NCI-H1694 treated with DMSO at 0.1 percent for 48 hours (cell line): ENCODE measurements at regions not wholly inside any gene's neighbourhood (a gene's known extent, or its start where the extent isn't known, plus 50 kb on each side); places are given as distances from the start of the nearest gene placed in this dataset.
"Not testable (repeated sequence)": the region's sequence is repeated elsewhere in the genome, so short reads cannot be mapped to it uniquely, and the experiment has no call there.

ENCODE experiments used
- DNase-seq: peaks from one replicate; lab custom pipeline; 2025; lab: John Stamatoyannopoulos, UW

DNA sequence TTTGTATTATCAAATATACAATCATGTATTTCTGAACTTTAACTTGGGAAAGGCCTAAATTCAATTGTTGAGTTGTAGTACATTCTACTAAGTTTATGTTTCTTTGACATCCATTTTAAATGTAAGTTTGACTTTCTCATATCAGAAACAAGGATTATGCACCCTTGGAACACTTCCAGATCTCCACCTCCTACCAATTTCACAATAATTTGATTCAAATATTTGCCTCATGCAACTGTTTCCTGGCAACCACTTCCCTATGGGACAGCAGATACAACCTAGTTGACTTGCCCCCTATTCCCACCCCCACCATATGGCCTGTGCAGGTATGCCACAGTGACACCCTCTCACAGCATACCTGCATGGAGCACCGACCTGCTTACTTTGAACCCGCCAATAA, 506.4 kb upstream of the PABPC4L start:
- no peak for DNase-seq

DNA sequence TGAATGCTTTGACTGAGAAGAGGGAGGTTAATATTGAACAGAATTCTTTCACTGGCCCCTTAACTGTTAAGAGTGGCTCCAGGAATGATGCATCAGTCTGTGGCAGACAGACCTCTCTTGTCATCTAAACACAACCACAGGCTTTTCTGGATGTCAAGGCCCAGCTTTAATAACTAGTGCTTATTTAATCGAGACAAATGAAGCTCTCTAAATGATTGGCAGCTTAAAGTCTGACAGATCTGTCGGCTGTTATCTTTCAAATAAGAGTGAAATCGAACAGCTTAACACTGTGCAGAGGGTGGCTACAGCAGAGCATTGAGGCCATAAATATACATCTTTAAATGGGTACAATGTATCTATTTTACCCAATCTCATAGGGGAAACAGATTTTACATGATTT, 500.8 kb upstream of the PABPC4L start:
- no peak for DNase-seq

DNA sequence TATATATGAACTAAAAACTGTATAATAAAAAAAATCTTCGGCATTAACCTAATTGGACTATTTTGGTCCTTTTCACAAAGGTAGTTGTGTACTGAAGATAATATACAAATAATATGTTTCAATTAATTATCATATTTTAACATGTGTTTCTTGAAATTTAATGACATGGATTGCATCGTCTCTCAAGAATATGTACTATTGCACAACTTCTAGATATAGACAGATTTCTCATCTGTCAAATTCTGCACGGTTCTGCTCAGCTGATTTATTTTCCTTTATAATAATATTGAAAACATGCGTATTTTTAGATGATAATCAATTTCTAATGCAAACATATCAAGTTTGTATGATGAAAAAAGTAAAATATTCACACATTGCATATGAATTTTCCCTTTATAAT, 498.7 kb upstream of the PABPC4L start:
- no peak for DNase-seq

DNA sequence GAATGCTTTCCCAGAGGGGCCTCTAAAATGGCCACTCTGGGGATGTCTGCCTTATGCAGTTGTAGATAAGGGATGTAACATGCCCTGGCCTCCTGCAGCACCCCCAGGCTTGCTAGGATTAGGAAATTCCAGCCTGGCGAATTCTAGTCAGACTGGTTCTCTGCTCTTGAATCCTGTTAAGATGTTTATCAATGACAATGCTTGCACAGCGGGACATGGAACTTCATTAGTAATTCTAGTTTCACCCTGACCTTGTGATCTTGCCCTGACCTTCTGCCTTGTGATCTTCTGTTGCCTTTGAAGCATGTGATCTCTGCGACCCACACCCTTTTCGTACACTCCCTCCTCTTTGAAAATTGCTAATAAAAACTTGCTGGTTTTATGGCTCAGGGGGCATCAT, 497.2 kb upstream of the PABPC4L start:
- not testable (repeated sequence) for DNase-seq

DNA sequence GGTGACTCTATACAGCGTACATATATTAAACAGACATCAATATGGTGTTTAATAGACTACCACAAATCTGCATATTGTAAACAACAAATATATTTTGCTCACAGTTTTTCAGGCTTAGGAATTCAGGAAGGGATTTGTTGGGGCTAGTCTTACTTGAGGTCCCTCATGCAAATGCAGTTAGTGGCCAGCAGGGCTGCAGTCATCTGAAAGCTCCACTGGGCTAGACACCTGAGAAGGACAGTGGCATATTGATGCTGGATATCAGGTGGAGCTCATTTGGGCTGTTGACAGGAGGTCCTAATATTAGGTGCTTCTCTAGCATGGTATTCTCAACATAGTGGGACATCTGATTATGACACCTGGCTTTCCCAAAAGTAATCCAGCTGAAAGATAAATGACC, 493.8 kb upstream of the PABPC4L start:
- DNase-seq, result no peak

DNA sequence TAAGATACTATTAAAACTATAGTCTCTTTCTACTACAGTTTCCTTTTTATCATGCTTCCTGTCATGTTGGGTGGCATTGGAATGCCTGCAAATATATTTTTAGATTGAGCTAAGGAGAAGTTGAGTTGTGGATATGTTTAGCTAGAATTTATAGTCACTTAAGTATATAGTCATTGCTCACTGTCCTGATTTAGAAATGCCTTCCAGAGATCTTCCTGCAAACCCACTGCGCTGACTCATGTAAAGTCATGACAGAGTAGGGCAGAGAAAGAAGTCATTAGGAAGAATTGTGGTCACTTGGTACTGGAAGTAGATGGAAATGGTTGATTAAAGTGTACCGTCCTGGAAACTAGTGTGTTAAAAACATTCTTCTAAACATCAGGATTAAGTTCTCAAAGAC, 490.3 kb upstream of the PABPC4L start:
- no peak for DNase-seq

DNA sequence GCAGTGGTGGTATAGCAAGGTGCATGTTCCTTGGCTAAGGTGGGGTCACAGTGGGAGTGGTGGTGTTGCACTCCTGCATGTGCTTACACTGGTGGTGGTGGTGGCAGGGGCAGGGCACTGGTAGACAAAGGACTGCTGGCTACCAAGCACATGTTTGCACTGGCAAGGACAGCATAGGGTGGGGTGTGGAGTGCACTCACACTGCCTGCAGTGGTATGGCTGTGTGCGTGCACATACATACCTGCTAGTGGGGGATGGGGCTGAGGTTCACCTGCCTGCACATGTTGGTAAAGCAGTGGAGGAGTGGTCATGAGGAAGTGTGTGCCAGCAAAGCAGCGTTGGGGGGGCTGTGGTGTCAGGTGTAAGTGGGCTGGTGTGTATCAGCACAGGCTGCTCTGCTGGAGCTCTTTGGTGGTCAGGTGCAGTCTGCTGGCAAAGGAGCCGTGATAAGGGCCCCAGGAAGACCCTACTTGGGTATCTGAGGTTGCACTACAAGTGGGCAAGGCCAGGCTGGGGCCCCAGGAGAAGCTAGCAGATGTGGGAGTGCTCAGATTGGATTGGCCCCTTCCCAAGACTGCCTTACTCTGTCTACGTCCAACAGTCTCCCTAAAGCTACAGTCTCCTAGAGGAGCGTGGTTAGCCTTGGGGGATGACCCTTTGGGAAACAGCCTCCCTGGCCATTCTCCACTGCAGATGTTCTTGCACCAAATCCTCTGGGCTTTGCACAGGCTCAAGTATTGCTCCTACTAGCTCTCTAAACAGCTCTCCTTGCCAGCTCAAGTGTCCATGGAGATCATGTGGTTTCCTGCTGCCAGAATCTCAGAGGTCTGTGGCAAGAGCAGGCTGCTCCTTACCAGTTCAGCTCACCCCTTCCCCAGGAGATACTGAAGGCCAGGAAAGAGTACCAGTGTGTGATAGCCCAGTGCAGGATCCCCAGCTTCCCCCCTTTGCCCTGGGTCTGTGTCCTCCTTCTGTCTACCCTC, 486.3 kb upstream of the PABPC4L start:
- no peak for DNase-seq

DNA sequence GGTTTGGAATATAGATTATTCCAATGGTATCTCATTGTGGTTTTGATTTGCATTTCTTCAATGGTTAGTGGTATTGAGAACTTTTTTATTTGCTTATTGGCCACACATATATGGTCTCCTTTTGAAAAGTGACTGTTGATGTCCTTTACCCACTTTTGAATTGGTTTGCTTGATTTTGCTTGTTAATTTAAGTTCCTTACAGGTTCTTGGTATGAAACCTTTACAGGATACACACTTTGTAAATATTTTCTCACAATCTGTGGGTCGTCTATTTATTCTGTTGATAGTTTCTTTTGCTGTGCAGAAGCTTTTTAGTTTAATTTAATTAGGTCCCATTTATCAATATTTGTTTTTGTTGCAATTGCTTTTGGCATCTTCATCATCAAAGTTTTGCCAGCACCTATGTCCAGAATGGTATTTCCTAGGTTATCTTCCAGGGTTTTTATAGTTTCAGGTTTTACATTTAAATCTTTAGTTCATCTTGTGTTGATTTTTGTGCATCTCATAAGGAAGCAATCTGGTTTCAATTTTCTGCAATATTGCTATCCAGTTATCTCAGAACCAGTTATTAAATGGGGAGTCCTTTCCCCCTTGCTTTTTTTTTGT, 475.7 kb upstream of the PABPC4L start:
- DNase-seq, result no peak

DNA sequence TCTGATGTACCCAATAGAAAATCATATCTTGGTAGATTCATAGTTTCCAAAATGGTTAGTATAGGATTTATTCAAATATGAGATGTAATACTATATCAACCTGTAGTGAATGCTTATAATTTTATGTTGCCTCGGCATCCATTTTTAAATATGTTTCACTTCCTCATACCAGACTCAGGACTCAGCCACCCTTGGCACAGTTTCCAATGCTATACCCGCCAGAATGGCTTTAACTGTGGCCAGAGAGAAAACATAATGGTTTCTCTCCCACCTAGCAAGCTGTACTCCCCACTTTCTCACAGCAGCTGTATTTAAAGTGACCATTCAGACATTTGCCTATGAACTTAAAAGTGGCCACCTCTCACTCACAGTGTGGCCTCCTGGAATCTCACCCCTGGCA, 466.6 kb upstream of the PABPC4L start:
- no peak for DNase-seq

DNA sequence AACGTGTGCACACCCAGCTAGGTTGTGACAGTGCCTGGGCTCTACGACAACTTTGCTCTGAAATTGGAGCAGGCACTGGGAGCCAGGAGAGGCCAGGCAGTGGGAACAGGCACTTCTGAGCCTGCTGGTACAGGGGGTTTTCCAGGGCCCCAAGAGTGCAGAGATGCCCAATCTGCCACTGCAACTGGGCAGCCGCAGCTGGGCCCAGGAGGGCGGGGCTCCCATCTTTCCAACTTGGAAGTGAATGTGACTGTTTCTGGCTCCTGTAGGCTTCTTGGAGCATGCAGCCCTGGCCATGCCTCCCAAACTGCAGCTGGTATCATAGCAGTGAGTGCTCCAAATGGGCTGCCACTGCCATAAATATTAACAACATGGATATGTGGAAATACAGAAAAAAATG, 465.1 kb upstream of the PABPC4L start:
- DNase-seq, result no peak

DNA sequence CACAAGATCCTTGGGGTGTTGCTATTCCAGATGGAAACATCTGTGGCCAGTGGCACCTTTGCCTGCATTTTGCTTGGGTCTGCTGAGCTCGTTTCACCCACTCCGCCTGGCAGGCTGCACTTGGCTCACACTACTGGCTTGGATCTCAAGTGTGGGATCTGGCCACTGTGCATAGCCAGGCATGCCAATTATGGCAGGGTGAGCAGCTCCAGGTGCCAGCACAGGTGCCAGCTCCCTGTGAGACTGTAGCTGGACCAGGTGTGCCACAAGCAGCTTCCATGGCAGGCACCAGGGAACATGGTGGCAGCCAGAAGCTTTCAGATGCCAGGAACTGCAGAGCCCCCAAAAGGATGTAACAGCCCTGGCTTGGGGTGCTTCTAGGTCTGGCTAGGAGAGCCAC, 463.8 kb upstream of the PABPC4L start:
- no peak for DNase-seq

DNA sequence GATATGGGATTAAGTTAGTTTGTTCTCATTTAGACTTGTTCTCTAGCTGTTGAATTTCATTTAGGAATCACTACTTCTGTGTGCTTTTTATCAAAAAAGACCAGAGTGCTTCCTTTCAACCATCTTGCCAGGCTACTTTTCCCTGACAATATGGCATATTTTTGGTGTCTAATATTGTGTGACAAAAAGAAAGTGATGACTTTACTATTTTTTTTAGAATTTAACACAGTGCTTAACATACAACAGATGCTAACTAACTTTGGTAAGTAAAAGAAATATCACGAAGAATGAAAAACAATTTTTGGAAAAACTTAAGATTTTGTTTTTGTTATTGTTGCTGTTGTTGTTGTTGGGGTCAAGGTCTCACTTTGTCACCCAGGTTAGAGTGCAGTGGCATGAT, 462.2 kb upstream of the PABPC4L start:
- no peak for DNase-seq

DNA sequence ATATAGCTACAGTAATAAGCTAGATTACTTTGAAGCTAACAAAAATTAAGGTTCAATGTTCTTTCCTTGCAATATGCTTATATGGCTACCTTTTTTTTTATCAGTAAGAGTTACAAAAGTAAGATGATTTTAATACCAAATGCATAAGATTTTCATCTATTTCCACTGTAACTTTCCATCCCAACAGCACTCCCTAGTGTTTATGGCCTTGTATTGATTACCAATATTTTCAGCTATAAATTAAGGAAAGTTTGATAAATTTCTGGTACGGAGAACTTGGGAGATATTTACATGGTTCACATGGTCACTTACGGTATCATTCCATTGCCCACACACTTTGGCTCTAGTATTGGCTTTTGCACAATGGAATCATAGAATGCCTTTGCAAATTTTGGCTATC, 448.9 kb upstream of the PABPC4L start:
- no peak for DNase-seq

DNA sequence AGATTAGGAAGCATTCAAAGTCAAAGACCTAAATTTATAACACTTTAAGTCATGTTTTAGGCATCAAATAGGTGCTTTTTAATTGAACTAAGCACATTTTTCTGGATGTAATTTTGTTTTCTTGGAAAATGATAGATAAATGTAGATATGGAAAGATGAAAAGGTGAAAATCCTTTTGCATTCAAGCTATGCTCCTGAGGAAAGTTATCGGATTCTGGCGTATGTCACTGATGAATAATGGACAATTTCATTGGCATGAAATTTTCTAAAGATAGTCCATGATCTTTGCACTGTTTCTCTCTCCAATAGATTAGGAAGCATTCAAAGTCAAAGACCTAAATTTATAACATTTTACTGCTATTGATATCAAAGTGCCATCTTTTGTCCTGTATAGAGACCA, 444.2 kb upstream of the PABPC4L start:
- DNase-seq, result no peak

DNA sequence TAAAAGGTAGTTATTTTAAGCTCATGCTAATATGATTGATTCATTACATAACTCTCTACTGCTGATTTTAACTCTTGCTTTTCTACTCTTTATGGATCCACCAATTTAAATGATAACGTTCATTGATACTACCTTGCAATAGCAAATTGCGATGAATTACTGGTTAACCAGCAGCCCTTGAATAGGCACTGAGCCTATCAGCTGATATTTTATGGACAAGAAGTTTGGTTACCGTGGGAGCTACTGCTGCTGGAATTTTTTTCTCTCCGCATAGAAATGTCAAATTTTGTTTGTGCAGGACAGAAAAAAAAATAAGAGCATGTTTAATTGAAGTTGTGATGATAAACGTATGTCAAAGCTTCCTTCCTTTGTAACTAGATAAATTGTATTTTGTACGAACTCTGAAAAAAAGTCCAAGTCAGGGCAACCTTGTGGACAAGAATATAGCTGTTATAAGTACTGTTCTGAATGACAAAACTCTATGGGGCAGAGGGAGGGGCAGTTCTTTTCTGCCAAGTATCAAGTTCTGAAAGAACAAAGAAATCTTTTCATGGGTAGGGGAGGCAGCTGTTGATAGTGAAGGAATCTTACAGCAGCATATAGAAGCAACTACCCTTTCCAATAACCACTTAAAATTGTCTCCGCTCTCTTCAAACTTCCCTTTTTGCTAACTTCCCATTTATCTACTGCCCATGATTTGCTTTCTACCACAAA, 434.9 kb upstream of the PABPC4L start:
- DNase-seq, result no peak

DNA sequence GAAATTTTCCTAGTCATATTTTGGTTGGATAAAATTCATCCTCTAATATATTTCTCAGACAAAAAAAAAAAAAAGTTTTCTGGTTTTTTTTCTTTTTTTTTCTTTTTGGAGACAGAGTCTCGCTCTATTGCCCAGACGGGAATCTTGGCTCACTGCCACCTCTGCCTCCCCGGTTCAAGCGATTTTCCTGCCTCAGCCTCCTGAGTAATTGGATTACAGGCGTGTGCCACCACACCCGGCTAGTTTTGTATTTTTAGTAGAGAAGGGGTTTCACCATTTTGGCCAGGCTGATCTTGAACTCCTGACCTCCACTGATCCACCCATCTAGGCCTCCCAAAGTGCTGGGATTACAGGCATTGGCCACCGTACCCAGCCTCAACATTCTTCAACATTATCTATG, 432.7 kb upstream of the PABPC4L start:
- no peak for DNase-seq

DNA sequence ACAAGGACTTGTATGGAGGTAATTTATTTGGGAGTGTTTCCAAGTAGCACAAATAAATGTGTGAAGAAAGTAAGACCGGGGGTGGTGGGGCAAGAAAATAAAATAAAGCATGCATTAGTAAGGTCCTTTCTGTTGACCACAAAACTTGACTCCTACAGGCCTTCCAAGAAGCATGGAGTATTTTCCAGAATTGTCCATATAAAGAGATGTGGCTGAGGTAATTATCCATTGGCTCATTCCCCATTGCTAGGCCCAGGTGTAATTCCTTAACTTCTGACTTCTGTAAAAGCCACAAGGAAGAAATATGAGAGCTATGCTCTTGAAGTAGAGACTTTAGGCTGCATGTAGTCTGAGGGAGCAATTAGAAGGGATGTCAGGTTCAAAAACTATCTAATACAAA, 430.5 kb upstream of the PABPC4L start:
- no peak for DNase-seq

DNA sequence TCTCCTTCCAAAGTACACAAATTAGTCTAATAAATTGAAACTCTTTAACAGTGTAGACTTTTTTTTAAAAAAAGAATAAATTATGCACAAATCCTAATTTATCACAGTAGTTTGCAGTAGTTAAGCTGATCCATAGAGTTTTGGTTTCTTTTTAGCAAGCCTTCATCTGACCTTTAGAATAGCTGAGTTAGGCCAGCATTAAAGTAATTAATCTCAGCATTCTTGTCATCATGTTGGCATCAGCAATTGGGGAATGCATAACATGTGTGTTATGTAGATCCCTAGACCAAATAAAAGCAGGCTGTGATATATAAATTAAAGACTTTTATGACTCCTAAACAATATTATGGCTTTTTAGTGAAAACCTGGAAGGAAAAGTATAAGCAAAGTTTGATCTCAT, 426.5 kb upstream of the PABPC4L start:
- no peak for DNase-seq

DNA sequence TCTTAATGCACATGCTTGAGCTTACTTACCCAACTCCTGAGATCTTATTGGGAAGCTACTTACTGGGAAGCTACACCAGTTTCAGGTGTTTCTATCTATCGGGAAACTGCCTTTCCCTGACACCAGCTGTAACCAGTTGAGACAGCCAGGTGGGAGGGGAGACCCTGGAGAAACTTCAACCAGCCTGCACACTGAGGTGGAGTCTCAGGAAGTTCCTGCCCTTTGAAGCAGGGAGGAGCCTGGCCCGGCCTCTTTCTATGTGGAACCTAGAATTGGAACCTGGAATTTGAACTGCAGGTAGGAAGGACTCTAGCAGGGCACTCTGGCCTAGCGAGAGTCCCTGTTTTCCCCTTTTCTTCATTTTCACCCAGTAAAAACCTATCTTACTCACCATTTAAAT, 425.8 kb upstream of the PABPC4L start:
- no peak for DNase-seq

DNA sequence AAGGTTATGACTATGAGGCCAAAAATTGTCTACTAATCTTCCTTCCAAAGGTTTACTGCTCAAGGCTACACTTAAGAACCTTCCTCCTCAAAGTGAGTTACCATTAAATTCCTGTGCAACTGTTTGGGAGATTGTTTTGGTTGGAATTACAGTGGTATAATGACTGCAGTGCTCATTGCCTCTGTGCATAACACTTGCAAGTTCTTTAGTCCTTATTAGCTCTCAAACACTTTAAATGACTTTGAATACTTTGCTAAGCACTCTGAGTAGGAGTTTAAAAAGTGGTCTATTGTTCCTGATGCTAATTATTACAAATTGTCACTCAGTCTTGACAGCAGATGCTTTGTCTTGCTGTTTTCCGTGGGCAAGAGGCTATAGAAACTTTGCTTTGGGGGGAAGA, 422.8 kb upstream of the PABPC4L start:
- DNase-seq, result no peak

DNA sequence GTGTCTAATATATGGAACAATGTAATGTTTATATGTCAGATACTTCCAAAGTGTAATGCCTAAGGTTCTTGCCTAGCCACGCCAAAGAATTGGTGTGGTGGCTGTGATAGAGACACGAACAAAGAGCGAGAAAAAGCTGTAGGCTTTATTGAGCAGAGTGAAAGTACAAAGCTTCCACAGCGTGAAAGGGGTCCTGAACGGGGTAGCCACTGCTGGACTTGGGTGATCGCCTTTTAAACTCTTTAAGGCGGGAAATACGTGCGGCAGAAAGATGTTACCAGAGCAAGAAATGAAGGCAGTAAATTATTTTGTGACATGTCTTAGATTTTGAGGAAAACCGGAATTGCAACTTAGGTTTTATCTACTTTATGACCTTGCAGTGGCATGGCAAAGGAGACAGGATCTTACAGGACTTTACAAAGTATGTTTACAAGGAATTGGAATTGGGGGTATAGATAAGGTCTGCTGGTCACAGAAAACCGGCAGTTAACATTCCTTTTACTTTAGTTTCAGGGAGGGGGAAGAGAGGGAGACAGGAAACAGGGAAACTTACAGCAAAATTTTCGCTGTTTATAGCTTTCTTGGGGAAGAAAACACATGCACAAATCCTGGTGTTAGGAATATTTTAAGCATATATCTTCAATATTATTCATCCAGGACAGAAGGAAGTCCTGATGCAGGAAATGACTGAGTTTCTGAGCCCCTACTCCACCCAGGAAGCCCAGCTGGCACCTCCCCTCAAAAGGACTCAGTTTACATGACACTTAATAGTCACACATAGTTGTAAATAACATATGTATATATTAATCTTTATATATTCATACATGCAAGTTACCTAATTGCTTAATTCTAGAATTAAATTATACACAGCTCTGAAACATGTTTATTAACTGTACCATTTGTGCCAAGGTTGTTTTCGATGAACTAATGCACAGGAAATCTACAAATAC, 421.3 kb upstream of the PABPC4L start:
- DNase-seq, result not testable (repeated sequence)

DNA sequence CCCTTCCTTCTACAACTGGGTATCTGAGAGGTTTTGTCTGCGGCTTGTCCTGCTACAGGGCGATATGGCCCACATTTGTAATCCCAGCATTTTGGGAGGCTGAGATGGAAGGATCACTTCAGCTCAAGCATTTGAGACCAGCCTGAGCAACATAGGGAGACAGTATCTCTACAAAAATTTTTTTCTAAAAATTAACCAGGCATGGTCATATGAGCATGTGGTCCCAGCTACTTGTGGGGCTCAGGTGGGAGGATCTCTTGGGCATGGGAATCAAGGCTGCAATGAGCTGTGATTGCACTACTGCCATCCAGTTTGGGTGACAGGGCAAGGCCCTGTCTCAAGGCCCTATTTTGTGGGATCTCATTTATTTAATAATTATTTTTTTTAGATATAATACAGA, 420.6 kb upstream of the PABPC4L start:
- no peak for DNase-seq
